ENCODE measurements at regions not wholly inside any gene's neighbourhood (a gene's known extent, or its start where the extent isn't known, plus 50 kb on each side); places are given as distances from the start of the nearest gene placed in this dataset.

- no peaks in the 10 kb centered on the region for H3K27me3 Mint-ChIP-seq (ENCODE audit: low read depth)
- Histone ChIP-seq H3T11ph (ENCODE audit: low read length) (no peak overlapping the region), H3K4me2 (ENCODE audit: insufficient read depth, insufficient read length, low read length) (no peak overlapping the region), H3K79me1 (ENCODE audit: insufficient read depth, low read depth, low read length, poor library complexity, severe bottlenecking) (no peaks in the 10 kb centered on the region), H2AK5ac (ENCODE audit: insufficient read length, low read length) (no peak overlapping the region), H4K20me1 (ENCODE audit: control insufficient read depth, insufficient read depth, insufficient read length) (no peaks in the 10 kb centered on the region), H3K18ac (ENCODE audit: insufficient read length, low read depth, low read length) (no peak overlapping the region), H3K56ac (ENCODE audit: insufficient read length, low read depth, low read length) (no peak overlapping the region), H2AFZ (ENCODE audit: low read length) (no peak overlapping the region), H4K5ac (ENCODE audit: insufficient read length, low read depth, low read length) (no peak overlapping the region), H3K27ac (ENCODE audit: insufficient read length, low read depth, low read length) (no peak overlapping the region), H3K79me2 (ENCODE audit: insufficient read depth, low read length) (no peaks in the 10 kb centered on the region), H3K23ac (ENCODE audit: insufficient read length, low read depth, low read length) (no peak overlapping the region), H3K23me2 (ENCODE audit: insufficient read length, low read depth, low read length, poor library complexity, severe bottlenecking) (no peaks in the 10 kb centered on the region), H2BK5ac (ENCODE audit: insufficient read length, low read length) (no peak overlapping the region), H3K4ac (ENCODE audit: low read depth, low read length) (no peak overlapping the region), H2BK20ac (ENCODE audit: low read depth, low read length, poor library complexity, severe bottlenecking) (no peak overlapping the region), H3K4me1 (ENCODE audit: insufficient read depth, low read length) (no peaks in the 10 kb centered on the region; the same call in 1 of the 2 replicates), H4K91ac (ENCODE audit: insufficient read length, low read depth, low read length) (no peak overlapping the region), H3K14ac (ENCODE audit: insufficient read depth, low read length) (no peak overlapping the region), H2BK120ac (ENCODE audit: low read depth, low read length, poor library complexity, severe bottlenecking) (no peak overlapping the region), H2BK15ac (ENCODE audit: low read depth, low read length) (no peak overlapping the region), H3K9ac (ENCODE audit: extremely low read depth, insufficient read length, low read length) (no peak overlapping the region), H4K8ac (replicated peaks; ENCODE audit: insufficient read length, low read depth, low read length) (no peak overlapping the region), H2BK12ac (ENCODE audit: insufficient read length, low read depth, low read length) (no peak overlapping the region), H3K27me3 (ENCODE audit: insufficient read depth, low read length) (no peaks in the 10 kb centered on the region), H3K9me3 (ENCODE audit: control insufficient read depth, low read depth, low read length) (no peaks in the 10 kb centered on the region)
- no peaks in the 10 kb centered on the region for H3K36me3 Mint-ChIP-seq (ENCODE audit: insufficient read depth in 1 of 3, low read depth in 3 of 3)
- no peak overlapping the region for H3K4me3 Mint-ChIP-seq
- H3K27ac Mint-ChIP-seq = no peak overlapping the region
- peaks cover 24 to 26% of the 10 kb centered on the region in 2 experiments for H3K4me1 Mint-ChIP-seq
- no peak for TF ChIP-seq CTCF (conservative IDR thresholded peaks at IDR 0.05)
- no CpG with 5 or more reads among the region's 4 CpGs for WGBS (ENCODE audit: extremely low coverage, insufficient read length, low lambda C conversion rate)
- no peaks in the 10 kb centered on the region for H3K9me3 Mint-ChIP-seq
- DNase-seq = no peak
These were observed 67.3 kb upstream of the SACS start for GRCh38 chr13:23500849-23501248.

Measured in H9 (cell line).